ENCODE measurements at regions not wholly inside any gene's neighbourhood (a gene's known extent, or its start where the extent isn't known, plus 50 kb on each side); places are given as distances from the start of the nearest gene placed in this dataset.

GRCh38 chr5:145548097-145548496 lies 287.0 kb downstream of the PRELID2 start (continued):
- TF ChIP-seq ZNF592 (IDR thresholded peaks at IDR 0.05) (no peak), EGR1 (conservative IDR thresholded peaks at IDR 0.05) (no peak), RBM25 (IDR thresholded peaks at IDR 0.05; ENCODE audit: low read depth, low read length, severe bottlenecking) (no peak), ATF3 (IDR thresholded peaks at IDR 0.05) (no peak), ATF3 (CRISPR knock-in tag; conservative IDR thresholded peaks at IDR 0.05) (no peak), SIN3B (IDR thresholded peaks at IDR 0.05; ENCODE audit: low read depth) (no peak), RB1 (IDR thresholded peaks at IDR 0.05; ENCODE audit: low read depth) (no peak), NFIC (IDR thresholded peaks at IDR 0.05) (no peak), ZSCAN32 (CRISPR knock-in tag; IDR thresholded peaks at IDR 0.05) (no peak), TCFL5 (CRISPR knock-in tag; conservative IDR thresholded peaks at IDR 0.05) (no peak)

Data from K562 (cell line).